GM13976 (cell line): ENCODE measurements at regions not wholly inside any gene's neighbourhood (a gene's known extent, or its start where the extent isn't known, plus 50 kb on each side); places are given as distances from the start of the nearest gene placed in this dataset.

Experiments used
- DNase-seq: peaks from one replicate; pipeline ENCODE4 v3.0.0; 2012; ENCODE audit warnings: low spot score
- CTCF ChIP-seq: IDR thresholded peaks from 2 replicates; pipeline ENCODE4 v1.5.1; 2012; ENCODE audit warnings: borderline replicate concordance, mild to moderate bottlenecking; ENCODE audit not compliant: insufficient read depth; ENCODE audit errors: extremely low read depth, missing control alignments, control extremely low read depth
- in situ Hi-C: fragments of 300-500 bp; cut with MboI; formaldehyde crosslinking; loops from one replicate; pipeline ENCODE4 v1.12.0; 2022; ENCODE audit warnings: low sequenced_read_pairs, mixed read lengths, inconsistent platforms; ENCODE audit not compliant: unreplicated experiment

- in situ Hi-C loops: no loop called here
- DNase-seq: no peak
- no peak for TF ChIP-seq CTCF
These were observed 62.8 kb upstream of the PRKCQ start for GRCh38 chr10:6642876-6643275.

- DNase-seq: no peak
- in situ Hi-C loops: no loop called here
- TF ChIP-seq CTCF: no peak
These were observed 60.5 kb upstream of the PRKCQ start for GRCh38 chr10:6640433-6641040.

- in situ Hi-C loops: no loop called here
- no peak for DNase-seq
- no peak for TF ChIP-seq CTCF
These were observed 57.0 kb upstream of the PRKCQ start for GRCh38 chr10:6637053-6637452.

- TF ChIP-seq CTCF: no peak
- no peak for DNase-seq
- in situ Hi-C loops: no loop called here
These were observed 55.7 kb upstream of the PRKCQ start for GRCh38 chr10:6635784-6636183.
